Smooth muscle cell (in vitro differentiated cells): ENCODE measurements at regions not wholly inside any gene's neighbourhood (a gene's known extent, or its start where the extent isn't known, plus 50 kb on each side); places are given as distances from the start of the nearest gene placed in this dataset.

Source experiments
- DNase-seq: peaks from one replicate; lab custom pipeline; 2025; ENCODE audit not compliant: unreplicated experiment; lab: John Stamatoyannopoulos, UW
- H2AFZ ChIP-seq: fragments of 200-600 bp; sonication (generic); 2 replicates; pipeline ENCODE4 v1.6.0; 2016; ENCODE audit warnings: antibody characterized with exemption, low read depth, mild to moderate bottlenecking
- H3F3A ChIP-seq: fragments of 200-600 bp; sonication (generic); 2 replicates; pipeline ENCODE4 v1.6.0; 2017; ENCODE audit warnings: antibody characterized with exemption, low read depth
- H3K27ac ChIP-seq: fragments of 200-600 bp; sonication (generic); 2 replicates; pipeline ENCODE4 v1.5.1; 2016; ENCODE audit warnings: low read depth, mild to moderate bottlenecking
- H3K27me3 ChIP-seq: fragments of 200-600 bp; sonication (generic); 2 replicates; pipeline ENCODE4 v1.6.1; 2016; ENCODE audit warnings: low read depth, mild to moderate bottlenecking
- H3K36me3 ChIP-seq: fragments of 200-600 bp; sonication (generic); 2 replicates; pipeline ENCODE4 v1.5.1; 2016; ENCODE audit warnings: low read depth
- H3K4me1 ChIP-seq: fragments of 200-600 bp; sonication (generic); 2 replicates; pipeline ENCODE4 v1.5.1; 2016; ENCODE audit warnings: low read depth
- H3K4me2 ChIP-seq: fragments of 200-600 bp; sonication (generic); 2 replicates; pipeline ENCODE4 v1.6.0; 2016; ENCODE audit warnings: mild to moderate bottlenecking
- H3K4me3 ChIP-seq: fragments of 200-600 bp; sonication (generic); 2 replicates; pipeline ENCODE4 v1.5.1; 2016; ENCODE audit warnings: mild to moderate bottlenecking
- H3K79me2 ChIP-seq: fragments of 200-600 bp; sonication (generic); 2 replicates; pipeline ENCODE4 v1.6.0; 2016; ENCODE audit warnings: low read depth, mild to moderate bottlenecking
- H3K9ac ChIP-seq: fragments of 200-600 bp; sonication (generic); 2 replicates; pipeline ENCODE4 v1.6.0; 2016; ENCODE audit warnings: low read depth
- H3K9me3 ChIP-seq: fragments of 200-600 bp; sonication (generic); replicated peaks from 2 replicates; pipeline ENCODE4 v1.5.1; 2016; ENCODE audit warnings: low read depth
- H4K20me1 ChIP-seq: fragments of 200-600 bp; sonication (generic); 2 replicates; pipeline ENCODE4 v1.6.0; 2016; ENCODE audit warnings: low read depth
- WGBS: methylation state at CpG from one replicate; pipeline ENCODE4 v1.1.7; 2016; ENCODE audit warnings: low lambda C conversion rate; 5-methylcytosine and 5-hydroxymethylcytosine counted together
- TF ChIP-seq, protein P1 (sequence below): fragments of 200-600 bp; sonication (generic); IDR thresholded peaks from 2 replicates; pipeline ENCODE4 v1.5.1; 2017; ENCODE audit warnings: borderline replicate concordance, mild to moderate bottlenecking, antibody characterized with exemption; ENCODE audit not compliant: insufficient read depth, poor library complexity, severe bottlenecking

DNA sequence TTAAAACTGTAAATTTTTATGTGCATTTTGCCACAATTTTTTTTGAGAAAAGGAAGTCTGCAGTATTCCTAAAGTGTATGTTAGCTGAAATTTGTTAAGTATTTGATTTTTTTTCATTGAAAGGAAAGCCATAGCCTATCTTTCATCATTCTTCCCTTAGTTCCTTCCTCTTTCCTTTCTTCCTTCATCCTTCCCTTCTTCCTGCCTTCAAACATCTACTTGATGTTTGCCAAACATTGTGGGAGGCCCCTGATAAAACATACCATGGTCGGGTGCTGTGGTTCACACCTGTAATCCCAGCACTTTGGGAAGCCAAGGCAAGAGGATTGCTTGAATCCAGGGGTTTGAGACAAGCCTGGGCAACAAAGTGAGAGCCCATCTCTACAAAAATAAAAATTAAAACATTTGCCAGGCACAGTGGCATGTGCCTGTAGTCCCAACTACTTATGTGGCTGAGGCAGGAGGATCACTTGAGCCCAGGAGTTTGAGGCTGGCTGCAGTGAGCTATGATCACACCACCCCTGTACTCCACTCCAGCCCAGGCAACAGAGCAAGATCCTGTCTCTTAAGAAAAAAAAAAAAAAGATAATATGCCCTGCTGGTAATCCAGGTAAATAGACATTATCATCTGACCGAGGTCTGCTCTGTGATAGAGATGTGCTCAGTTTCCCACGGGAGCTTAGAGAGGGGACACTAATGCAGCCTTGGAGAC, 62.9 kb upstream of the FOXN2 start:
- no peak for DNase-seq
- Histone ChIP-seq H3K79me2 (no peaks in the 10 kb centered on the region), H3K9ac (no peak overlapping the region), H3K36me3 (no peaks in the 10 kb centered on the region), H3K4me2 (no peak overlapping the region), H2AFZ (no peak overlapping the region), H3K9me3 (no peaks in the 10 kb centered on the region), H3K4me3 (no peak overlapping the region), H3K4me1 (peaks cover 3% of the 10 kb centered on the region), H4K20me1 (no peaks in the 10 kb centered on the region), H3F3A (no peaks in the 10 kb centered on the region), H3K27ac (no peak overlapping the region), H3K27me3 (no peaks in the 10 kb centered on the region)
- 89% methylated on average over 3 of the region's 3 CpGs for WGBS
- TF ChIP-seq, protein P1, sequence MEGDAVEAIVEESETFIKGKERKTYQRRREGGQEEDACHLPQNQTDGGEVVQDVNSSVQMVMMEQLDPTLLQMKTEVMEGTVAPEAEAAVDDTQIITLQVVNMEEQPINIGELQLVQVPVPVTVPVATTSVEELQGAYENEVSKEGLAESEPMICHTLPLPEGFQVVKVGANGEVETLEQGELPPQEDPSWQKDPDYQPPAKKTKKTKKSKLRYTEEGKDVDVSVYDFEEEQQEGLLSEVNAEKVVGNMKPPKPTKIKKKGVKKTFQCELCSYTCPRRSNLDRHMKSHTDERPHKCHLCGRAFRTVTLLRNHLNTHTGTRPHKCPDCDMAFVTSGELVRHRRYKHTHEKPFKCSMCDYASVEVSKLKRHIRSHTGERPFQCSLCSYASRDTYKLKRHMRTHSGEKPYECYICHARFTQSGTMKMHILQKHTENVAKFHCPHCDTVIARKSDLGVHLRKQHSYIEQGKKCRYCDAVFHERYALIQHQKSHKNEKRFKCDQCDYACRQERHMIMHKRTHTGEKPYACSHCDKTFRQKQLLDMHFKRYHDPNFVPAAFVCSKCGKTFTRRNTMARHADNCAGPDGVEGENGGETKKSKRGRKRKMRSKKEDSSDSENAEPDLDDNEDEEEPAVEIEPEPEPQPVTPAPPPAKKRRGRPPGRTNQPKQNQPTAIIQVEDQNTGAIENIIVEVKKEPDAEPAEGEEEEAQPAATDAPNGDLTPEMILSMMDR = no peak

DNA sequence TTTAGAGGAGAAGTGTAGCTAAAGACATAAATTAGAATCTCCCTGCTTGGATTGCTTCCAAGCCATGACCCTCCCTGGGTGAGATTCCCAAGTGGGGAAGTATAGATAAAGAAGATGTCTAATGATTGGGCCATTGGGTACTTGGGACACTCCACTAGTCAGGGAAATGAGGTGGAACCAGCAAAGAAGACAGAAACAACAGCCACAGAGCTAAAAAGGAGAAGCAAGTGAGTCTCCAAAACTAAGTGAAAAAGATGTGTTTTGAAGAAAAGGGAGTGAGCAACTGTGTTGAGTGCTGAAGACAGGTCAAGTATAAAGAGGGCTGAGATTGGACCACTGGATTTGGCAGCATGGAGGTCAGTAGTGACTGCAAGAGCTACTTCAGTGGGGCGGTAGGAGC, 61.2 kb upstream of the FOXN2 start:
- Histone ChIP-seq H3K9me3 (no peaks in the 10 kb centered on the region), H3K4me2 (no peak overlapping the region), H3K4me1 (peaks cover 3% of the 10 kb centered on the region), H2AFZ (no peak overlapping the region), H3K79me2 (no peaks in the 10 kb centered on the region), H4K20me1 (no peaks in the 10 kb centered on the region), H3K4me3 (no peak overlapping the region), H3K36me3 (no peaks in the 10 kb centered on the region), H3F3A (no peaks in the 10 kb centered on the region), H3K9ac (no peak overlapping the region), H3K27ac (no peak overlapping the region), H3K27me3 (no peaks in the 10 kb centered on the region)
- DNase-seq = no peak
- TF ChIP-seq, protein P1 = no peak
- WGBS = 100% methylated on average over 1 of the region's 1 CpG

DNA sequence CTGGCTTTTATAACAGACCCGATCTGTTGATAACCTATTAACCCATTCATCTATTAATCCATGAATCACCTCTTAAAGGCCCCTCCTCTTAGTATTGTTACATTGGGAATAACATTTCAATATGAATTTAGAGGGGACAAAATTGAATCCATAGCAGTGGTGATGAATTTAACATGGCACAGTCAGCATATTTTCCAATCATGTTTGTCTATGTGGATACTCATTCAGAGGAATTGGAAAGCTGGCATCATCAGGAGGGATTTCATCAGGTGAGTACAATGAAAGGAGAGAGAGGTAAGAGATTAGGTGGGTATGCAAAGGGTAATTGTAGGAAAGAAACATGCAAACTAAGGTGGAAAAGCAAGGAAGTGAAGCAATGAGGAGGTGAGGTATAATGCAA, 59.6 kb upstream of the FOXN2 start:
- no peak overlapping the region for H3K27ac ChIP-seq
- no peak for DNase-seq

More for the DNA sequence above, 59.6 kb upstream of the FOXN2 start:
- Histone ChIP-seq H3K9me3 (no peaks in the 10 kb centered on the region), H3K36me3 (no peaks in the 10 kb centered on the region), H3K4me3 (no peak overlapping the region), H3K4me1 (no peaks in the 10 kb centered on the region), H3K79me2 (no peaks in the 10 kb centered on the region), H3K9ac (no peak overlapping the region), H2AFZ (no peak overlapping the region), H3F3A (no peaks in the 10 kb centered on the region), H3K27me3 (no peaks in the 10 kb centered on the region), H3K4me2 (no peak overlapping the region), H4K20me1 (no peaks in the 10 kb centered on the region)
- TF ChIP-seq, protein P1 = no peak
- WGBS = 97% methylated on average over 1 of the region's 1 CpG
